Esophagus (tissue), 2 donors: ENCODE measurements at regions not wholly inside any gene's neighbourhood (a gene's known extent, or its start where the extent isn't known, plus 50 kb on each side); places are given as distances from the start of the nearest gene placed in this dataset.

Source experiments
- H3K27ac ChIP-seq, 2 donors: one replicate each; pipeline ENCODE4 v1.5.1; 2013; ENCODE audit warnings: low read depth in 2 of 2, mild to moderate bottlenecking in 2 of 2, inconsistent platforms in 1 of 2, low read length in 1 of 2, moderate library complexity in 1 of 2
- H3K27me3 ChIP-seq, 2 donors: one replicate each; pipeline ENCODE4 v1.6.1; 2013; ENCODE audit warnings: low read length in 2 of 2, control low read depth in 1 of 2, mild to moderate bottlenecking in 1 of 2; ENCODE audit not compliant: insufficient read depth in 2 of 2, control insufficient read depth in 1 of 2
- H3K36me3 ChIP-seq, 2 donors: one replicate each; pipeline ENCODE4 v1.6.1; 2013; ENCODE audit warnings: low read length in 1 of 2; ENCODE audit not compliant: control insufficient read depth in 2 of 2, insufficient read depth in 2 of 2
- H3K4me1 ChIP-seq, 2 donors: one replicate each; pipeline ENCODE4 v1.6.1; 2013; ENCODE audit warnings: low read length in 1 of 2; ENCODE audit not compliant: control insufficient read depth in 2 of 2, insufficient read depth in 2 of 2
- H3K4me3 ChIP-seq, 2 donors: one replicate each; pipeline ENCODE4 v1.5.1; 2013; ENCODE audit warnings: low read length in 2 of 2, mild to moderate bottlenecking in 2 of 2, low read depth in 1 of 2, moderate library complexity in 1 of 2
- H3K9me3 ChIP-seq, 2 donors: one replicate each; pipeline ENCODE4 v1.6.1; 2013; ENCODE audit warnings: mild to moderate bottlenecking in 2 of 2, low read depth in 1 of 2, low read length in 1 of 2, moderate library complexity in 1 of 2; ENCODE audit not compliant: control insufficient read depth in 2 of 2, insufficient read depth in 1 of 2
- WGBS, 2 donors: extraction: QIAGEN DNeasy Blood & Tissue Kit; methylation state at CpG; one replicate each; pipeline ENCODE4 v1.1.7; 2013; 5-methylcytosine and 5-hydroxymethylcytosine counted together
- donor health status: healthy with polysubstance abuse.
- donor health status: Bipolar disorder and iron deficiency.

GRCh38 chr6:14366315-14366714 lies 248.7 kb downstream of the CD83 start:
- Histone ChIP-seq H3K27me3 (no peaks in the 10 kb centered on the region), H3K36me3 (no peaks in the 10 kb centered on the region), H3K4me1 (no peaks in the 10 kb centered on the region), H3K9me3 (no peaks in the 10 kb centered on the region), H3K27ac (no peak overlapping the region), H3K4me3 (no peak overlapping the region)
- 97 to 98% methylated on average over 4 of the region's 4 CpGs for WGBS, 2 donors

DNA sequence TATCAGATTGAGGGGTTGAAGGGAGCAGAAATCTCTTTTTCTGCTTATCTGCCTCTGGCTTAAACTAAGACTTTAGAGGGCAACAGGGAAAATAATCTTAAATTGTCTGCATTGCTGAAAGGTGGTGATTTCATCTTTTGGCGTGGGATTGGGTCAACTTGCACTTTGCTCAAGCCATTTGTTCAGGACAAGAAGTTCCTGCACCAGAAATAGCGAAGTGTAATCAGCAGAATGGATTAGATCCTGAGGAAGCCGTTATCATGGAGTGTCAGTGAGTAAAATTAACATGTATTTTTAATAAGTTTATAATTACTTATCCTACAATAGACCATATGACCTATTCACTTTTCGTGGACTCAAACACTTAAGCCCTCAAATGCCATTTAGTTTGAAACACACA lies 249.3 kb downstream of the CD83 start:
- Histone ChIP-seq H3K27ac (no peak overlapping the region), H3K36me3 (no peaks in the 10 kb centered on the region), H3K9me3 (no peaks in the 10 kb centered on the region), H3K4me3 (no peak overlapping the region), H3K27me3 (no peaks in the 10 kb centered on the region), H3K4me1 (no peaks in the 10 kb centered on the region)
- WGBS, 2 donors: 76 to 85% methylated on average over 4 of the region's 4 CpGs

DNA sequence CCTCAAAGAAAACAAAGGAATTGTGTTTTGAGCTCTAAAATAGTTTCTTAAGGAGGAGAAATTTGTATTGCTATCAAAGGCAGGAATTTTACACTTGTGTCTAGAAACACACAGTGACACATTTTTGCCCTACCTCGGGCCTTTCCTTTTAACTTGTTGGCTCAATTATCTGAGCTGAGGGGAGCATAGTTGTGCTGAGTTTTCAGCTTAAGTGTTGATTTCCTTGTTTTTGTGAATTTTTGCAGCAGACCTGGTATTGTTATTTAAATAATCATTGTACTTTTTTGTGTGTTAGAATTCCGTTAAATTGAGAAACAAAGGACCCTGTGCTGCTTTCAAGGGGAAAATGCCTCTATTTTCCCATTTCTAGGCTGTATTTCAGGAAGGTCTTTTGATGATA lies 249.7 kb downstream of the CD83 start:
- 82 to 85% methylated on average over 2 of the region's 2 CpGs for WGBS, 2 donors

GRCh38 chr6:14369717-14370116 lies 252.1 kb downstream of the CD83 start:
- Histone ChIP-seq H3K27ac (no peak overlapping the region), H3K36me3 (no peaks in the 10 kb centered on the region), H3K4me3 (no peak overlapping the region), H3K9me3 (peaks cover 0 to 2% of the 10 kb centered on the region in 2 donors), H3K4me1 (no peaks in the 10 kb centered on the region), H3K27me3 (no peaks in the 10 kb centered on the region)
- WGBS, 2 donors: 91 to 94% methylated on average over 3 of the region's 3 CpGs

More for the DNA sequence above, 249.7 kb downstream of the CD83 start:
- Histone ChIP-seq H3K4me1 (no peaks in the 10 kb centered on the region), H3K4me3 (no peak overlapping the region), H3K27ac (no peak overlapping the region), H3K36me3 (no peaks in the 10 kb centered on the region), H3K27me3 (no peaks in the 10 kb centered on the region), H3K9me3 (no peaks in the 10 kb centered on the region)

- no peak overlapping the region for H3K4me3 ChIP-seq
- WGBS, 2 donors: 75 to 76% methylated on average over 3 of the region's 3 CpGs
- no peaks in the 10 kb centered on the region for H3K36me3 ChIP-seq
- H3K4me1 ChIP-seq: no peaks in the 10 kb centered on the region
- no peak overlapping the region for H3K27ac ChIP-seq
- peaks cover 0 to 2% of the 10 kb centered on the region in 2 donors for H3K9me3 ChIP-seq
- H3K27me3 ChIP-seq: no peaks in the 10 kb centered on the region
These were observed 254.0 kb downstream of the CD83 start for GRCh38 chr6:14371530-14371929.

- 61 to 71% methylated on average over 7 of the region's 7 CpGs for WGBS, 2 donors
- H3K4me1 ChIP-seq: no peaks in the 10 kb centered on the region
- H3K9me3 ChIP-seq: peaks cover 0 to 2% of the 10 kb centered on the region in 2 donors
- H3K27me3 ChIP-seq: no peaks in the 10 kb centered on the region
- H3K4me3 ChIP-seq: no peak overlapping the region
- H3K27ac ChIP-seq: no peak overlapping the region
- no peaks in the 10 kb centered on the region for H3K36me3 ChIP-seq
These were observed 255.3 kb downstream of the CD83 start for GRCh38 chr6:14372734-14373489.

GRCh38 chr6:14373648-14374437 lies 256.3 kb downstream of the CD83 start:
- 74 to 84% methylated on average over 7 of the region's 7 CpGs for WGBS, 2 donors
- Histone ChIP-seq H3K9me3 (peaks cover 0 to 2% of the 10 kb centered on the region in 2 donors), H3K4me3 (no peak overlapping the region), H3K27ac (no peak overlapping the region), H3K4me1 (no peaks in the 10 kb centered on the region), H3K36me3 (no peaks in the 10 kb centered on the region), H3K27me3 (no peaks in the 10 kb centered on the region)

- 56 to 63% methylated on average over 1 of the region's 1 CpG for WGBS, 2 donors
- no peaks in the 10 kb centered on the region for H3K4me1 ChIP-seq
These were observed 258.4 kb downstream of the CD83 start for GRCh38 chr6:14375930-14376329.

GRCh38 chr6:14379568-14379967 lies 262.0 kb downstream of the CD83 start:
- Histone ChIP-seq H3K27me3 (no peaks in the 10 kb centered on the region), H3K27ac (no peak overlapping the region), H3K4me3 (no peak overlapping the region), H3K36me3 (no peaks in the 10 kb centered on the region), H3K4me1 (no peaks in the 10 kb centered on the region), H3K9me3 (no peaks in the 10 kb centered on the region)
- 70 to 79% methylated on average over 3 of the region's 3 CpGs for WGBS, 2 donors

More at GRCh38 chr6:14375930-14376329, 258.4 kb downstream of the CD83 start:
- H3K36me3 ChIP-seq: no peaks in the 10 kb centered on the region
- no peaks in the 10 kb centered on the region for H3K27me3 ChIP-seq
- no peak overlapping the region for H3K27ac ChIP-seq
- peaks cover 0 to 2% of the 10 kb centered on the region in 2 donors for H3K9me3 ChIP-seq
- H3K4me3 ChIP-seq: no peak overlapping the region
